Stimulated activated CD4-positive, alpha-beta T cell treated with anti-CD3 and anti-CD28 coated beads, Interleukin-12 subunit alpha, Interleukin-12 subunit beta, amount 100 ng/mL, for 24 hours (primary cell): ENCODE measurements at regions not wholly inside any gene's neighbourhood (a gene's known extent, or its start where the extent isn't known, plus 50 kb on each side); places are given as distances from the start of the nearest gene placed in this dataset.

Experiments
- DNase-seq, 2 experiments: peaks; one replicate each; pipeline ENCODE4 v3.0.0-alpha.2; 2020; ENCODE audit warnings: low read depth in 2 of 2

- DNase-seq: no peak
Observed at GRCh38 chr1:23615423-23615822, 56.1 kb upstream of the ID3 start.

DNA sequence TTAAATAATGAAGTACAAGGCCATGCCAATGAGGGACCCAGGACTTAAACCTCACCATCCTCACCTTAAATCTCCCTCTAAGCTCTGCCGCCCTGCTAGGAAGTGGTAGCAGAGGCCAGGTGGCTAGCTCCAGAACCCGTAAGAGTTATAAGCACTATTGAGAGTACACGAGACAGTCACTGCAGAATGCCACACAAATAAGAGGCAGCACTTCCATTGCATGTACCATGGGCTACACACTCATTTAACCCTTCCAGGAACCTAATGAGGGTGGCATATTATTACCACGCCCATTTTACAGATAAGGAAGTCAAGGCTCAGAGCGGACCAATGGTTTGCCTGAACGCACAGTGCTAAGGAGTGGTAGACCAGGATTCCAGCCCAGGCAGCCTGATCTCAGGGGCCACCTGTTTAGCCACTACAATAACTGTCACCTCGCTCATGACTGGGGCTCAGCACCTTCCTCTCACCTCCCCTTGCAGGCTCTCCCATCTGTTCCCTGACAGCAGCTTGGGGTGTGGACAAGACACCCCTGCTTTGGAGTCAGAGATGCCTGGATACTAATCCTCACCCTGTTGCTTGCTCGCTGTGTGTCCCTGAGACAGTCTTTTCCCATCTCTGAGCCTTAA, 54.8 kb upstream of the ID3 start:
- DNase-seq: no peak

- no peak for DNase-seq
Observed at GRCh38 chr1:23613191-23614031, 54.1 kb upstream of the ID3 start.

- DNase-seq: no peak
Observed at GRCh38 chr1:23611601-23612327, 52.5 kb upstream of the ID3 start.

DNA sequence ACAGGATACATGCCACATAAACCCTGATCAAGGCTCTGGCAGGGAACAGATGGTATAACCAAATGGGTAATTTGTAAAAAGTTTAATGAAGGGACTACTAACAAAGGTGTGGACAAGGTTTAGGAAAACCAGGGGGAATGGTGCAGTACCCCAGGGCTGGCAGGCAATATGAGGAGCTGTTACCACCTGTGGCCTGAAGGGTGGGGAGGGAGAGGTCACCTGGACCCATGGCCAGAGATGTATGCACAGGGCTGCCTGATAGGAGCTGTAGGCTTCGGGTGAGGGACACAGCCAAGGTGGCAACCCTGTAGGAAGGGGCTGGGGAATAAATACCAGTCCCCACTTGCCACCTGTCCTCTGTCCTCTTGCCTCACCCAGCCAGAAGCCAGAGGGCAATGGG, 51.4 kb upstream of the ID3 start:
- DNase-seq: no peak

- no peak for DNase-seq
Observed at GRCh38 chr1:23609971-23610370, 50.7 kb upstream of the ID3 start.
